Renal pelvis (tissue), 1 donor: ENCODE measurements at regions not wholly inside any gene's neighbourhood (a gene's known extent, or its start where the extent isn't known, plus 50 kb on each side); places are given as distances from the start of the nearest gene placed in this dataset.
"Not testable (repeated sequence)": the region's sequence is repeated elsewhere in the genome, so short reads cannot be mapped to it uniquely, and the experiment has no call there.

Source experiments
- DNase-seq: peaks from one replicate; pipeline ENCODE4 v3.0.0-alpha.2; 2013

DNA sequence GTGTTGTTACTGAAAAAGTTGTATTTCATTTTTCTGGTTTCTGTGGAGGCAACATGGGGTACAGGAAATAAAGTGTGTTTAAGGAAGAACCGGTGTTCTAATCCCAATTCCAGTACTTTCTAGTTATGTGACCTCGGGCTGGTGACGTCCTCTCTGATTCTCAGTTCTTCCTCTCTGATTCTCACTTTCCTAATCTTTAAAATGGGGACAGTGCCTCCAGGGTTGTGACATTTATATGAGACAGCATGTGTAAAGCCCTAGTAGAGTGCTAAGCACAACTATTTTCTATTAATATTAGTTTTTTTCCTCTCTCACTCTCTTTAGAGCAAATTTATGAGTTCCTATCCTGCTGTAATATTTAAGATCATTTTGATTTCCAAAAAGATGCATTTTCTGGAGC, 50.9 kb upstream of the PTPDC1 start:
- DNase-seq, result no peak

DNA sequence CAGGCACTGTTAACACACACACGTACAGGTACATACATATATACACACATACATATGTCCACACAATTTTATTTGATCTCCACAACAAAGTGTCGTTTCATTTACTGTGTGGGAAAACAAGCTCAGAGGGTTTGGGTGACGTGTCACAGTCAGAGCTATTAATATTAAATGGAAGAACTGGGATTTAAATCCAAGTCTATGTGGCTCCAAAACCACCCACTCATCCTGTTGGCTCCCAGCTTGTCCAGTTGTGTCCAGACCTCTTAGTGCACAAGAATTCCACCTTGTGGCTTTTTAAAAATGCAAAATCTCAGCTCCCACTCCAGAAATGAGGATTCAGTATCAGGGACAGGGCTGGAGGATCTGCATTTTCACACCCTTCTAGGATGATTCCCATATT, 52.3 kb upstream of the PTPDC1 start:
- DNase-seq, result no peak

DNA sequence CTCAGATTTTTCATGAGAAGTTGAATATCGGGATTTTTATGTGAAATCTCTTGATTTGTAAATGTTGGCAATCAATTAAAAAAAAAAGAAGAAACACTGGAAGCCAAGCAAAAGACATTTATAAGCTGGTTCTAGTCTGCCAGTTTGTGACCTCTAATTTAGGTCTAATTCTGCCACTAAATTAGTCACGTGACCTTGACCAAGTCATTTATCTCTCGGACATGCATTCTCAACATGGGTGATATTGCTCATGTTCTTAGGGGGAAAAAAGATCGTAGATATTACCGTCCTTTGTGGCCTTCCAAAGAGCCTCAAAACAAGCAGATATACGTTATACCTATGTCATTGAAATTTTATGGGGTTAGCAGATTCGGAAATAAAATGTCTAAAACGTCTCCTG, 52.9 kb upstream of the PTPDC1 start:
- DNase-seq, result no peak

DNA sequence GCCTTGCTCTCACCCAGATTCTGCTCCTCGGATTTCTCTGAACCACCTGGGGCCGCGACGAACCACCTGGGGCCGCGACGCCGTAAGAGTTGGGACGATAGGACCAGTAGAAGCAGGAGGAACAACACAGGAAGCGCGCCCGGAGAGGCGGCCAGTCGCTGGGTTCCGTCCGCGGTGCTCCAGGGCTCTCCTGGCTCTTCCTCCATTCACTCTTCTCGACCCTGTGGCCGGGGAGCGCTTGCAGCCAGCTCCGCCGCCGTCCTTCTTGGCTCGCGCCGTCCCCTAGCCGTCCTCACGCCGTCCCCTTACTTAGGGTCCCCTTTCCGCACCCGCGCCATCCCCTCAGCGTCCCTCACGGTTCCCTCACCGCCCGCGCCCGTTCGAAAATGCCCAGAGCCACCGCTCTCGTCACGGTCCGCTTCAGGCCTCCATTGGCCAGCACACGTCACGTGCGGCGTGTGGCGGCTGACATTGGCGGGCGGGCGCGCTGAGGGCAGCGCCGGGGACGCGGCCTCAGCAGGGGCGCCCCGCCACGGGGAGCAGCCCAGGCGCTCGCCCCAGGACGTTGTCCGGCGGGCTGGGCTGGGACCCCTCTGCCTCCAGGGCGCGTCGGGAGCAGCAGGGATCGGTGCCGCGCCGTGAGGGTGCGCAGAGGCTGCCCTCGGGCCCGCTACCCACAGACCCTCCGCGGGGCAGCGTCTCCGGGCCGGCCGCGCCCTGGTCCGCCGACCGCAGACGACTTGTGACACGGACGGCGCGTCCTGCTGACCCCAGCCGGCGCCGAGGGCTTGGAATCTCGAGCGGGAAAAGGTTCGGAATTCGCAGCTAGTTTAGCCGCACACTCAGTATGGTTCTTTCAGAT, 53.7 kb upstream of the PTPDC1 start:
- DNase-seq, result peak; percentile 90

DNA sequence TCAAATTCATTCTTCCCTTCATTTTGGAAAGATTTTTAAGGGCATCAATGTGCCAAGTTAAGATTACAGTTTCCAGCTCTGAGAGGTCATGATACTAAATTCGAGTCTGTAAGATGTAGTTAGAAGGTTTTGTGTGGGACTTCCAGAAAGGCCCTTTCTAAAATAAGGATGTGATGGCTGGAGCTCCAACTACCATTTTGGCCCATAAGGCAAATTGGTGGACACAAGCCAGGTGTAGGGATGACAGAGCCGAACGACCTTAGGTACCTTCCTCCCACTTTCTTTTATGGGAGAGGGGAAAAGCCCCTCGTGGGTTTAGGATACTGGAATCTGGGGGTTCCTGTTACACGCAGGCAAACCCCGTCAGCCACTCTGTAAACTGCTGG, 54.3 kb upstream of the PTPDC1 start:
- no peak for DNase-seq

DNA sequence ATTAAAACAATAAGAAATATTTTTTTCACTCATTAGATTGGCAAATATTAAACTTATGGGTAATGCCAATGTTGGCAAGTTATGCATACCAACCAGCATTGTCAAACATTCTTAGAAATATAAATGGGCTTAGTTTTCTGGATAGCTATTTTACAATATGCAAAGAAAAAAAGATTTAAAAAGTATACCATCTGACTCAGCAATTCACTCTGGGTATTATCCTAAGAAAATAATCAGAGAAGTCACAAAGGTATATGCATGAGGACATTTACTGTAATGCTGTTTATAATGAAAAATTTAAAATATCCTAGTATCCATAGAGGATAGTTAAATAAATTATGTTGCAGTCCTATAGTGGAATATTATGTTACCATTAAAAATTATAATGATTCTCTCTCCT, 57.4 kb upstream of the PTPDC1 start:
- DNase-seq, result no peak

DNA sequence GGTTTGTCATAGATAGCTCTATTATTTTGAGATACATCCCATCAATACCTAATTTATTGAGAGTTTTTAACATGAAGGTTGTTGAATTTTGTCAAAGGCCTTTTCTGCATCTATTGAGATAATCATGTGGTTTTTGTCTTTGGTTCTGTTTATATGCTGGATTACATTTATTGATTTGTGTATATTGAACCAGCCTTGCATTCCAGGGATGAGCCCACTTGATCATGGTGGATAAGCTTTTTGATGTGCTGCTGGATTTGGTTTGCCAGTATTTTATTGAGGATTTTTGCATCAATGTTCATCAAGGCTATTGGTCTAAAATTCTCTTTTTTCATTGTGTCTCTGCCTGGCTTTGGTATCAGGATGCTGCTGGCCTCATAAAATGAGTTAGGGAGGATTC, 61.8 kb upstream of the PTPDC1 start:
- DNase-seq, result not testable (repeated sequence)

DNA sequence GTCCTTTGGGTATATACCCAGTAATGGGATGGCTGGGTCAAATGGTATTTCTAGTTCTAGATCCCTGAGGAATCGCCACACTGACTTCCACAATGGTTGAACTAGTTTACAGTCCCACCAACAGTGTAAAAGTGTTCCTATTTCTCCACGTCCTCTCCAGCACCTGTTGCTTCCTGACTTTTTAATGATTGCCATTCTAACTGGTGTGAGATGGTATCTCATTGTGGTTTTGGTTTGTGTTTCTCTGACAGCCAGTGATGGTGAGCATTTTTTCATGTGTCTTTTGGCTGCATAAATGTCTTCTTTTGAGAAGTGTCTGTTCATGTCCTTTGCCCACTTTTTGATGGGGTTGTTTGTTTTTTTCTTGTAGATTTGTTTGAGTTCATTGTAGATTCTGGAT, 63.4 kb upstream of the PTPDC1 start:
- DNase-seq, result not testable (repeated sequence)

DNA sequence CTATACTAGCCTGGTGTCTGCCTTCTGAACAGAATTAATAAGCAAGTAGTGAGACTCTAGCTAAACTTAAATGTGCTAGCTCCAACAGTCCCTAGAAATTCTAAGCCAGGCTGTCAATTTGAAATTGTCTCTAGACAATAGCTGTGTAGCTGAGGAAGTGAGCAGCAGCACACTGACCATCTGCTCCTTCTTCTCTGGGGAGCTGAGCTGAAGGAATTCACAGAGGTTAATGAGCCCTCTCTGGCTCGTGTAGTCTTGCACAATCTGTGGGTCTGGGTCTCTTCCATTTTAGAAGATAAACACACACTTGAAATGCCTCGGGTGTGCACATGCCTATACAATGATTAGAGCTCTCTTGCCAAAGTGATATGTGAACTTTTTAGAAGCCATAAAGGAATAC, 63.5 kb upstream of the BARX1 start:
- DNase-seq, result no peak

DNA sequence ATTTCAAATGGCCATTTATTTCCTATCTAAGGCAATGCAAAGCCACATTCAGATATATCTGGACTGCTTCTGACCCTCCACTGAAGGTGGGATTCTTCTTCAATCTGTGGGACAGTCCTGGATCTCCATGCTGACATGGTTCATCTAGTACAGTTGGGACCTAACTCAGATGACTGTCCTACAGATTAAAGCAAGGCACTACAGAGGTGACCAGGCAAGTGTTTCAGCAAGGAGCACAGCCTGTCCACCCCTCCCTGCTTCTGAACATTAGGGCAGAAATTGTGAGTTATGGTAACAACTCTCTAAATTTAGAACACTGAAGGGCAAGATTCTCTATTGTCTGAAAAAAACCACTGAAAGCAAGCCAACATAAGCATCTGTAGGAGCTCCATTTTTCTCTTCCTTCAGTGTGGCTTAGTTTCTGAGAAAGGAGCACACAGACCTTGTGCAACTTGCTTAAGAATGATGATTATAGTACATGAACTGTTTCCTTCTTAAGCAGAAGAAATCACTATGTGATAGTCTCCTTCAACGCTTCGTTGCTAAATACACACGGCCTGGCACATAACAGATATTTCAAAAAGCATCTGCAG, 62.9 kb upstream of the BARX1 start:
- DNase-seq, result no peak

DNA sequence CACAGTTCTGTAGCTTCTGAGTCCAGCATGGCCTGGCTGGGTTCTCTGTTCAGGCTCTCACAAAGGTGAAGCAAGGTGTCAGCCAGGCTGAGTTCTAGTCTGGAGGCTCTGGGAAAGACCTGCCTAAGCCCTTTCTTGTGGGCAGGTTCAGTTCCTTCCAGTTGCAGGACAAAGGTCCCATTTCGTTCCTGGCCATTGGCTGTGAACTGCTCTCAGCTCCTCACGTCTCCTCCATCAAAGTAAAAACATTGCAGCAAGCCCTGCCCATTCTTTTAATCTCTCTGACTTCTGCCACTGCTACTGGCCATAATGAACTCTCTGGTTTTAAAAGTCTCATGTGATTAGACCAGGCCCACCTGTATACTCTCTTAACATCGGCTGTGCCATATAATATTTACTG, 61.6 kb upstream of the BARX1 start:
- DNase-seq, result no peak

DNA sequence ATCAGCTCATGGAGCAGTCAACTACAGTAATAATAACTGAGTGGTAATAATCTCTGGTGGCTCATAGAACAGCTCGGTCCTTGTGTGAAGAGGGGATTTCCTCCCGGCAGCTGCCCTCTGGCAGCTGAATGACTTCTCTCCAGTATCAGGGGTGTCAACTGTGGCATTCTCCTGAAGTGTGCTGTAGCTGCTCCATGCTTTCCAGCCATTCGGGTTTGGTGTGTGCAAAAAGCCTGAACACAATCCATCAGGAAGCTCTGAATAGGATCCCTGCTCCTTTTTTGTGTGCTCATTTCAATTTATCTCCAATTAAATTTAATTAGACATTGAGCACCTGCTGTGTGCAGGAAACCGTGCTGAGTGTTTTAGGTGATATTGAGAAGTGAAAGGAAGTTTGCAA, 59.8 kb upstream of the BARX1 start:
- DNase-seq, result no peak

DNA sequence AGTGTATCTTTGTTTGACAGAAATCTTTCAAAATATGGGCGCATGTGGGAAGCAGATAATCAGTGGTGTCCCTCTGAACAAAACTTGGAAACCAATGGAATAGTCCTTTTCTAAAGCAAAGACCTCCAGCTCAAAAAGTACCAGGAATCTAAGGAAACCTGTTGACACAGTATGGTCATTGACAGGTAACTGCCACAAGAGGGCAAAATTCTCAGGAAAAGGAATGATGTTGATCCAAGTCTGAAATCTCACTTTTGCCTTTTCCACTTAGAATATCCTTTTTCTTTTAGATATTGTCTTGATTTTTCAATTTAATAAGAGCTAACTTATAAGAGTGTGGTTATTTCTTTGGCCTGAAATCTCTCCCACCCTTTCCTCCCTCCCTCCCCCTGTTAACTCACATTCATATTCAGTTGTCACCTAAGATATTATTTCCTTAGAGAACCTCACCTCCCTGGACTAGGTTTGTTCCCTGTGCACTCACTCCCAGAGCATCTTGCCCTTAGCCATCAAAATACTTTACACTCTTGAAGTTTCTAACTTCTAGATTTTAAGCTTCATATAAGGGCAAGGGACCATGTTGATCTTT, 59.0 kb upstream of the BARX1 start:
- DNase-seq, result peak; percentile 24

DNA sequence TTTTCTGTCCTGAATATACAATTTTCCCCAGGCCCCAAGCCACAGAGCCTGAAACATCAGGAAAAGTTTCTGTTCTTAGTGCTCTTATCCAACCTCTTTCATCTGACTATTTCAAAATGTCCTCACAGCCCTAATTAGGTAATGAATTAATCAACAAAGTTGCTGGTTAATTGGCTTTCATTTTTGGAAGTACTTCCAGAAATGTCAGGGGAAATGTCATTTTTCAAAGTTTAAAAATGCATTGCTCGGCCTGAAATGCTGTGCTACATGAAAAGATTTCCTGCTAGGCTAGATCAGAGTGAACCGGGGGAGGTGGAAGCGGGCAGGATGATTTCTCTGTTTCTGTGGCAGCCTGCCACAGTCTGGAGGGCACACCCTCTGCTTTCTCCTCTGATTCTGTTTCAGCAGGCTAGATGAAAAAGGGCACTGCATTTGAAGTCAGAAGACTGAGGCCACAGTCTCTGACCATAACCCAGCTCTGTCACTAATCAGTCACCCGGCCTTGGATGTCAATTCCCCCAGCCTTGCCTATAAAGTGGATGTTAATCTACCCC, 55.9 kb upstream of the BARX1 start:
- no peak for DNase-seq

DNA sequence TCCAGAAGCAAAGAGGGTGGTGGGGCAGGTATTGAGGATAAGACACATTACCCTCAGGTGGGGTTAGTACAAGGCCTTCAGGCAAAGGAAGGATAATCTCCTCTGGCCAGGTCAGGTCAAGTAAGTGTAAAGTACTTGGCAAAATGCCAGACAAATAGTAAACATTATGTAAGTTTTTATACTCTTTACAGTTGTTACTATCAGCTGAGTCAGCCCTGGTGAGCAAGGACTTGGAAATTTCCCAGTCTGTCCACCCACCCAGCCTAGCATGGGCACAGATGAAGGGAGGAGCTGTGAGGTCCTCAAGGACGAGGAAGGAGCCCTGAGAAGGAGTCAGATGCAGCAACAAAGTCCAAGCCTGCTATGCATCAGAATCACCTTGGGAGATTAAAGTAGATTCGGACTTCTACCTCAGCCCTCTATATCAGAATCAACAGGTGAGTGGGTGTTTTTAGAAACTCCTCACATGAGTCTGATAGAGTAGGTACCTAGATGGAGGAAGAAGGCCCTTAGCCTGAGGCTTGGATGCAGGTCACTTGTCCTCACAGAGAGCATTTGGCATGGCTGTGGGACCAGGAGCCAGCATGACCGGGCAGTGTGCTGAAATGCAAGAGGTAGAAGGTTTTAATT, 50.2 kb upstream of the BARX1 start:
- no peak for DNase-seq
